Neutrophil (primary cell): ENCODE measurements at regions not wholly inside any gene's neighbourhood (a gene's known extent, or its start where the extent isn't known, plus 50 kb on each side); places are given as distances from the start of the nearest gene placed in this dataset.

ENCODE experiments used
- H3K27ac ChIP-seq: fragments of 200-600 bp; sonication (generic); 2 replicates; pipeline ENCODE4 v1.5.1; 2016; ENCODE audit warnings: mild to moderate bottlenecking, moderate library complexity
- H3K27me3 ChIP-seq: fragments of 200-600 bp; sonication (generic); 2 replicates; pipeline ENCODE4 v1.6.0; 2016; ENCODE audit warnings: mild to moderate bottlenecking
- H3K36me3 ChIP-seq: fragments of 200-600 bp; sonication (generic); 2 replicates; pipeline ENCODE4 v1.5.1; 2017
- H3K4me1 ChIP-seq, 2 experiments: fragments of 200-600 bp in 1 of 2; sonication (generic) in 1 of 2; 1 replicate in 1 of 2; 2 replicates in 1 of 2; pipeline versions ENCODE4 v1.5.1 to v1.6.1; 2013 to 2016; ENCODE audit warnings: low read depth in 1 of 2, low read length in 1 of 2, mild to moderate bottlenecking in 1 of 2, moderate library complexity in 1 of 2; ENCODE audit not compliant: control insufficient read depth in 1 of 2, insufficient read depth in 1 of 2
- H3K4me3 ChIP-seq, 2 experiments: fragments of 200-600 bp in 1 of 2; sonication (generic) in 1 of 2; 1 replicate in 1 of 2; 2 replicates in 1 of 2; pipeline ENCODE4 v1.5.1; 2013 to 2016; ENCODE audit warnings: low read depth in 1 of 2, low read length in 1 of 2, mild to moderate bottlenecking in 1 of 2, moderate library complexity in 1 of 2
- H3K9me3 ChIP-seq: fragments of 200-600 bp; sonication (generic); 2 replicates; pipeline ENCODE4 v1.5.1; 2016
- CTCF ChIP-seq: fragments of 200-600 bp; sonication (generic); IDR thresholded peaks from 2 replicates; pipeline ENCODE4 v1.5.1; 2016; ENCODE audit warnings: antibody characterized with exemption

GRCh38 chr2:106708209-106708608 is 177.8 kb downstream of the ST6GAL2 start:
- H3K4me1 ChIP-seq, result no peaks in the 10 kb centered on the region
- TF ChIP-seq CTCF, result no peak
- no peaks in the 10 kb centered on the region for H3K36me3 ChIP-seq
- no peak overlapping the region for H3K4me3 ChIP-seq
- no peak overlapping the region for H3K27ac ChIP-seq
- H3K27me3 ChIP-seq, result no peaks in the 10 kb centered on the region
- no peaks in the 10 kb centered on the region for H3K9me3 ChIP-seq

- no peaks in the 10 kb centered on the region for H3K27me3 ChIP-seq
- H3K4me3 ChIP-seq, result no peak overlapping the region
- no peaks in the 10 kb centered on the region for H3K36me3 ChIP-seq
- TF ChIP-seq CTCF, result no peak
- H3K9me3 ChIP-seq, result no peaks in the 10 kb centered on the region
- H3K4me1 ChIP-seq, result no peaks in the 10 kb centered on the region
- no peak overlapping the region for H3K27ac ChIP-seq
Observed at GRCh38 chr2:106709229-106709628, 176.7 kb downstream of the ST6GAL2 start.

GRCh38 chr2:106719222-106719621 is 166.7 kb downstream of the ST6GAL2 start:
- no peaks in the 10 kb centered on the region for H3K9me3 ChIP-seq
- H3K4me1 ChIP-seq, result no peaks in the 10 kb centered on the region
- no peak for TF ChIP-seq CTCF
- H3K4me3 ChIP-seq, result no peak overlapping the region
- H3K27me3 ChIP-seq, result no peaks in the 10 kb centered on the region
- no peaks in the 10 kb centered on the region for H3K36me3 ChIP-seq
- no peak overlapping the region for H3K27ac ChIP-seq

GRCh38 chr2:106720026-106720425 is 165.9 kb downstream of the ST6GAL2 start:
- Histone ChIP-seq H3K27ac (no peak overlapping the region), H3K9me3 (no peaks in the 10 kb centered on the region)
- no peak for TF ChIP-seq CTCF

GRCh38 chr2:106724301-106724794 is 161.6 kb downstream of the ST6GAL2 start:
- no peak overlapping the region for H3K4me3 ChIP-seq
- H3K27me3 ChIP-seq, result no peaks in the 10 kb centered on the region
- H3K36me3 ChIP-seq, result no peaks in the 10 kb centered on the region
- no peak overlapping the region for H3K27ac ChIP-seq
- H3K4me1 ChIP-seq, result no peaks in the 10 kb centered on the region
- no peak for TF ChIP-seq CTCF
- no peaks in the 10 kb centered on the region for H3K9me3 ChIP-seq

More at GRCh38 chr2:106720026-106720425, 165.9 kb downstream of the ST6GAL2 start:
- no peaks in the 10 kb centered on the region for H3K36me3 ChIP-seq
- H3K4me3 ChIP-seq, result no peak overlapping the region
- H3K27me3 ChIP-seq, result no peaks in the 10 kb centered on the region
- H3K4me1 ChIP-seq, result no peaks in the 10 kb centered on the region

GRCh38 chr2:106734165-106734564 is 151.8 kb downstream of the ST6GAL2 start:
- no peaks in the 10 kb centered on the region for H3K36me3 ChIP-seq
- no peak overlapping the region for H3K4me3 ChIP-seq
- TF ChIP-seq CTCF, result no peak
- H3K9me3 ChIP-seq, result no peaks in the 10 kb centered on the region
- H3K27ac ChIP-seq, result no peak overlapping the region
- no peaks in the 10 kb centered on the region for H3K27me3 ChIP-seq
- no peaks in the 10 kb centered on the region for H3K4me1 ChIP-seq
